Breast epithelium (tissue), 4 donors: ENCODE measurements at regions not wholly inside any gene's neighbourhood (a gene's known extent, or its start where the extent isn't known, plus 50 kb on each side); places are given as distances from the start of the nearest gene placed in this dataset.

Experiments used
- DNase-seq, 2 donors: peaks; one replicate each; pipeline ENCODE4 v3.0.0-alpha.2; 2019; ENCODE audit warnings: low spot score in 2 of 2
- H3K27ac ChIP-seq, 2 donors: fragments of 200-600 bp; sonication (generic) in 1 of 2; one replicate each; pipeline ENCODE4 v1.5.1; 2016 to 2019; ENCODE audit warnings: mild to moderate bottlenecking in 1 of 2
- H3K27me3 ChIP-seq, 2 donors: fragments of 200-600 bp; sonication (generic) in 1 of 2; one replicate each; pipeline versions ENCODE4 v1.5.1 to v1.6.0; 2017 to 2019; ENCODE audit warnings: control low read depth in 1 of 2, mild to moderate bottlenecking in 1 of 2
- H3K36me3 ChIP-seq: fragments of 200-600 bp; one replicate; pipeline ENCODE4 v1.5.1; 2019
- H3K4me1 ChIP-seq, 2 donors: fragments of 200-600 bp; sonication (generic); one replicate each; pipeline ENCODE4 v1.5.1; 2016 to 2019; ENCODE audit warnings: control low read depth in 1 of 2
- H3K4me3 ChIP-seq, 3 donors: fragments of 200-600 bp; sonication (generic); 1 replicate in 2 of 3; 2 replicates in 1 of 3; pipeline ENCODE4 v1.5.1; 2016 to 2019; ENCODE audit warnings: mild to moderate bottlenecking in 3 of 3, moderate library complexity in 2 of 3
- H3K9me3 ChIP-seq, 2 donors: fragments of 200-600 bp; sonication (generic) in 1 of 2; one replicate each; pipeline ENCODE4 v1.5.1; 2016 to 2019; ENCODE audit warnings: control low read depth in 1 of 2
- POLR2A ChIP-seq: fragments of 450-650 bp; IDR thresholded peaks from one replicate; pipeline ENCODE4 v1.6.1; 2016; ENCODE audit warnings: antibody characterized with exemption, mild to moderate bottlenecking, moderate library complexity
- POLR2AphosphoS5 ChIP-seq, 3 donors: sonication (generic); formaldehyde crosslinking; IDR thresholded peaks; one replicate each; pipeline ENCODE4 v1.6.1; 2017; ENCODE audit warnings: antibody characterized with exemption in 3 of 3
- intact Hi-C: fragments of 100-400 bp; cut with DNase I; formaldehyde crosslinking; loops from one replicate; pipeline ENCODE4 v1.15.1; 2023; ENCODE audit warnings: low total_unique reads
- TF ChIP-seq, protein P1 (sequence below), 3 donors: fragments of 450-650 bp; IDR thresholded peaks; one replicate each; pipeline ENCODE4 v1.5.1; 2016 to 2017; ENCODE audit warnings: antibody characterized with exemption in 3 of 3, mild to moderate bottlenecking in 3 of 3, moderate library complexity in 3 of 3

GRCh38 chr3:29004885-29005599 lies 275.8 kb upstream of the RBMS3 start:
- Histone ChIP-seq H3K4me1 (no peaks in the 10 kb centered on the region), H3K27me3 (no peaks in the 10 kb centered on the region), H3K27ac (no peak overlapping the region), H3K4me3 (no peak overlapping the region), H3K36me3 (no peaks in the 10 kb centered on the region), H3K9me3 (no peaks in the 10 kb centered on the region)
- no peak for DNase-seq
- intact Hi-C loops: no loop called here
- TF ChIP-seq POLR2A: no peak
- TF ChIP-seq, protein P1, sequence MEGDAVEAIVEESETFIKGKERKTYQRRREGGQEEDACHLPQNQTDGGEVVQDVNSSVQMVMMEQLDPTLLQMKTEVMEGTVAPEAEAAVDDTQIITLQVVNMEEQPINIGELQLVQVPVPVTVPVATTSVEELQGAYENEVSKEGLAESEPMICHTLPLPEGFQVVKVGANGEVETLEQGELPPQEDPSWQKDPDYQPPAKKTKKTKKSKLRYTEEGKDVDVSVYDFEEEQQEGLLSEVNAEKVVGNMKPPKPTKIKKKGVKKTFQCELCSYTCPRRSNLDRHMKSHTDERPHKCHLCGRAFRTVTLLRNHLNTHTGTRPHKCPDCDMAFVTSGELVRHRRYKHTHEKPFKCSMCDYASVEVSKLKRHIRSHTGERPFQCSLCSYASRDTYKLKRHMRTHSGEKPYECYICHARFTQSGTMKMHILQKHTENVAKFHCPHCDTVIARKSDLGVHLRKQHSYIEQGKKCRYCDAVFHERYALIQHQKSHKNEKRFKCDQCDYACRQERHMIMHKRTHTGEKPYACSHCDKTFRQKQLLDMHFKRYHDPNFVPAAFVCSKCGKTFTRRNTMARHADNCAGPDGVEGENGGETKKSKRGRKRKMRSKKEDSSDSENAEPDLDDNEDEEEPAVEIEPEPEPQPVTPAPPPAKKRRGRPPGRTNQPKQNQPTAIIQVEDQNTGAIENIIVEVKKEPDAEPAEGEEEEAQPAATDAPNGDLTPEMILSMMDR (IDR thresholded peaks at IDR 0.05): no peak
- no peak for TF ChIP-seq POLR2AphosphoS5 (IDR thresholded peaks at IDR 0.05)

- H3K4me3 ChIP-seq: no peak overlapping the region
- TF ChIP-seq POLR2AphosphoS5 (IDR thresholded peaks at IDR 0.05): no peak
- no peak for TF ChIP-seq POLR2A
- TF ChIP-seq, protein P1 (IDR thresholded peaks at IDR 0.05): no peak
- no peaks in the 10 kb centered on the region for H3K36me3 ChIP-seq
- no peaks in the 10 kb centered on the region for H3K4me1 ChIP-seq
- no peaks in the 10 kb centered on the region for H3K9me3 ChIP-seq
- intact Hi-C loops: no loop called here
- no peak for DNase-seq
- no peak overlapping the region for H3K27ac ChIP-seq
- H3K27me3 ChIP-seq: no peaks in the 10 kb centered on the region
Observed at GRCh38 chr3:29005862-29006261, 275.0 kb upstream of the RBMS3 start.

DNA sequence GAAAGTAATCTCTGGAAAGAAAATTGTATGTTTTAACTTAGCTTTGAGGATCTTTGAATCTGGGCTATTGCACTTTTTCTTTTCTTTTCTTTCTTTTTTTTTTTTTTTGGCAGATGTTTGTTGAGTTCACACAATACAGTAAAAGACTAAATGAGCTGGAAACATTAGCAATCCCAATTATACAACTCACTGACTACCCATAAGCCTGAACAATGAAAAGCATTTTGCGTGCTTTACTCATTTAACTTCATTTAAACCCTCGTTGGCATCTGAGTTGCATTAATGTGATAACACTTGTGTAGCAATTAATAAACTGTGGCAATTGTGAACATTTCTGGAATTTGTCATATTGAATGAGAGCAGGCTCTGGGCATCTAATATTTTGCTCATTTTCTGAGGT lies 269.4 kb upstream of the RBMS3 start:
- Histone ChIP-seq H3K27ac (no peak overlapping the region), H3K27me3 (no peaks in the 10 kb centered on the region), H3K9me3 (no peaks in the 10 kb centered on the region), H3K4me3 (no peak overlapping the region), H3K36me3 (no peaks in the 10 kb centered on the region), H3K4me1 (no peaks in the 10 kb centered on the region)
- intact Hi-C loops: loop anchor here (5.0 kb wide), 1 partner anchor 299 kb away; no protein-coding TSS in a partner anchor
- DNase-seq: no peak
- TF ChIP-seq POLR2A: no peak
- no peak for TF ChIP-seq POLR2AphosphoS5 (IDR thresholded peaks at IDR 0.05)
- TF ChIP-seq, protein P1 (IDR thresholded peaks at IDR 0.05): no peak

GRCh38 chr3:29011966-29012365 lies 268.9 kb upstream of the RBMS3 start:
- Histone ChIP-seq H3K27ac (no peak overlapping the region), H3K9me3 (no peaks in the 10 kb centered on the region), H3K4me3 (no peak overlapping the region), H3K27me3 (no peaks in the 10 kb centered on the region), H3K4me1 (no peaks in the 10 kb centered on the region), H3K36me3 (no peaks in the 10 kb centered on the region)
- intact Hi-C loops: loop anchor here (5.0 kb wide), 1 partner anchor 300 kb away; no protein-coding TSS in a partner anchor
- TF ChIP-seq POLR2A (no peak), POLR2AphosphoS5 (IDR thresholded peaks at IDR 0.05) (no peak)
- TF ChIP-seq, protein P1 (IDR thresholded peaks at IDR 0.05): no peak
- DNase-seq: no peak

GRCh38 chr3:29022976-29023375 lies 257.9 kb upstream of the RBMS3 start:
- Histone ChIP-seq H3K27ac (no peak overlapping the region), H3K9me3 (no peaks in the 10 kb centered on the region), H3K36me3 (no peaks in the 10 kb centered on the region), H3K4me3 (no peak overlapping the region), H3K4me1 (no peaks in the 10 kb centered on the region), H3K27me3 (no peaks in the 10 kb centered on the region)
- DNase-seq: no peak
- intact Hi-C loops: no loop called here
- no peak for TF ChIP-seq POLR2AphosphoS5 (IDR thresholded peaks at IDR 0.05)
- TF ChIP-seq, protein P1 (IDR thresholded peaks at IDR 0.05): no peak
- no peak for TF ChIP-seq POLR2A
